ENCODE measurements at regions not wholly inside any gene's neighbourhood (a gene's known extent, or its start where the extent isn't known, plus 50 kb on each side); places are given as distances from the start of the nearest gene placed in this dataset.

GRCh38 chr9:82819260-82819659 is 243.7 kb downstream of the RASEF start:
- DNase-seq, result no peak
- peaks cover 0 to 7% (median 0%) of the 10 kb centered on the region in 11 donors for H3K9me3 ChIP-seq
- intact Hi-C loops (cut with DNase I), result no loop called here
- no peak overlapping the region for H3K4me3 ChIP-seq
- H3K36me3 ChIP-seq, result no peaks in the 10 kb centered on the region
- no peak overlapping the region for H3K27ac ChIP-seq
- H3K27me3 ChIP-seq, result no peaks in the 10 kb centered on the region
- ATAC-seq, result no peak
- H3K4me1 ChIP-seq, result no peaks in the 10 kb centered on the region
- 93% methylated on average over 2 of the region's 2 CpGs for WGBS, 2 donors
- no peak for TF ChIP-seq CTCF (IDR thresholded peaks at IDR 0.05)

GRCh38 chr9:82820186-82820585 is 242.8 kb downstream of the RASEF start:
- Histone ChIP-seq H3K27ac (no peak overlapping the region), H3K4me1 (no peaks in the 10 kb centered on the region), H3K36me3 (no peaks in the 10 kb centered on the region), H3K9me3 (peaks cover 0 to 7% (median 0%) of the 10 kb centered on the region in 11 donors), H3K27me3 (no peaks in the 10 kb centered on the region), H3K4me3 (no peak overlapping the region)
- ATAC-seq (no peak), DNase-seq (no peak)
- 26 to 56% methylated on average over 1 of the region's 1 CpG for WGBS, 2 donors
- intact Hi-C loops (cut with DNase I), result no loop called here
- no peak for TF ChIP-seq CTCF (IDR thresholded peaks at IDR 0.05)

- intact Hi-C loops (cut with DNase I), result no loop called here
- TF ChIP-seq CTCF (IDR thresholded peaks at IDR 0.05), result no peak
- WGBS, 2 donors, result 49 to 55% methylated on average over 4 of the region's 4 CpGs
- Histone ChIP-seq H3K36me3 (no peaks in the 10 kb centered on the region), H3K27me3 (no peaks in the 10 kb centered on the region), H3K4me1 (no peaks in the 10 kb centered on the region), H3K9me3 (peaks cover 0 to 4% (median 0%) of the 10 kb centered on the region in 11 donors), H3K4me3 (no peak overlapping the region), H3K27ac (no peak overlapping the region)
- DNase-seq (no peak), ATAC-seq (no peak)
Observed at GRCh38 chr9:82829818-82830217, 233.1 kb downstream of the RASEF start.

- no peak for TF ChIP-seq CTCF (IDR thresholded peaks at IDR 0.05)
- Histone ChIP-seq H3K4me3 (no peak overlapping the region), H3K9me3 (peaks cover 0 to 17% (median 0%) of the 10 kb centered on the region in 11 donors), H3K4me1 (no peaks in the 10 kb centered on the region), H3K27me3 (no peaks in the 10 kb centered on the region), H3K27ac (no peak overlapping the region), H3K36me3 (no peaks in the 10 kb centered on the region)
- no peak for DNase-seq
- no peak for ATAC-seq
- intact Hi-C loops (cut with DNase I), result no loop called here
- 89 to 92% methylated on average over 2 of the region's 2 CpGs for WGBS, 2 donors
Observed at GRCh38 chr9:82865524-82865923, 197.4 kb downstream of the RASEF start.

Measured in heart right ventricle (tissue), 16 donors.